Activated naive CD8-positive, alpha-beta T cell treated with anti-CD3 and anti-CD28 coated beads for 36 hours (primary cell): ENCODE measurements at regions not wholly inside any gene's neighbourhood (a gene's known extent, or its start where the extent isn't known, plus 50 kb on each side); places are given as distances from the start of the nearest gene placed in this dataset.

Source experiments
- DNase-seq: peaks from one replicate; pipeline ENCODE4 v3.0.0; 2021
- H3K27ac Mint-ChIP-seq: one replicate; pipeline ENCODE4 v1.8.0; 2022; ENCODE audit warnings: mild to moderate bottlenecking, moderate library complexity, mixed read lengths
- H3K27me3 Mint-ChIP-seq: one replicate; pipeline ENCODE4 v1.8.0; 2022; ENCODE audit warnings: mild to moderate bottlenecking, mixed read lengths
- H3K36me3 Mint-ChIP-seq: one replicate; pipeline ENCODE4 v1.8.0; 2021; ENCODE audit warnings: mild to moderate bottlenecking, mixed read lengths
- H3K4me1 Mint-ChIP-seq: one replicate; pipeline ENCODE4 v1.8.0; 2021; ENCODE audit warnings: mixed read lengths
- H3K4me3 Mint-ChIP-seq: one replicate; pipeline ENCODE4 v1.8.0; 2022; ENCODE audit warnings: mild to moderate bottlenecking, moderate library complexity, mixed read lengths
- H3K9me3 Mint-ChIP-seq: one replicate; pipeline ENCODE4 v1.8.0; 2022; ENCODE audit warnings: mixed read lengths

DNA sequence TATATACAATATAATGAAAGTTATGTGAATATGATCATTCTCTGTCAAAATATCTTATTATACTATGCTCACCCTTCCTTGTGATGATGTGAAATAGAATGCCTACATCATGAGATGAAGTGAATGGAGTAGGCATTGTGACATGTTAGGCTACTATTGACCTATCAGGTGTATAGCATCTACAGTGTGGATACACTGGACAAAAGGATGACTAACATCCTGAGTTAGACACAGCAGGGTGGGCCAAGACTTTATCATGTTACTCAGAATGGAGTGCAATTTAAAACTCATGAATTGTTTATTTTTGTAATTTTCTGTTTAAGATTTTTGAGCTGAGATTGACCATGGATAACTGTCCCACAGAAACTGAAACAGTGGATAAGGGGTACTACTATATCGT is 53.4 kb upstream of the NAV3 start:
- Mint-ChIP-seq H3K9me3 (peaks cover 5% of the 10 kb centered on the region), H3K27ac (no peak overlapping the region), H3K27me3 (no peaks in the 10 kb centered on the region), H3K36me3 (no peaks in the 10 kb centered on the region), H3K4me3 (no peak overlapping the region), H3K4me1 (no peaks in the 10 kb centered on the region)
- no peak for DNase-seq

GRCh38 chr12:77774761-77775160 is 55.9 kb upstream of the NAV3 start:
- no peaks in the 10 kb centered on the region for H3K36me3 Mint-ChIP-seq
- no peak overlapping the region for H3K4me3 Mint-ChIP-seq
- DNase-seq = no peak
- no peaks in the 10 kb centered on the region for H3K27me3 Mint-ChIP-seq
- no peaks in the 10 kb centered on the region for H3K9me3 Mint-ChIP-seq
- H3K27ac Mint-ChIP-seq = no peak overlapping the region
- H3K4me1 Mint-ChIP-seq = no peaks in the 10 kb centered on the region

- no peaks in the 10 kb centered on the region for H3K4me1 Mint-ChIP-seq
- H3K9me3 Mint-ChIP-seq = peaks cover 2% of the 10 kb centered on the region
- no peak for DNase-seq
- H3K27ac Mint-ChIP-seq = no peak overlapping the region
- no peaks in the 10 kb centered on the region for H3K36me3 Mint-ChIP-seq
- H3K27me3 Mint-ChIP-seq = no peaks in the 10 kb centered on the region
- no peak overlapping the region for H3K4me3 Mint-ChIP-seq
These were observed 57.9 kb upstream of the NAV3 start for GRCh38 chr12:77772676-77773298.

- H3K4me1 Mint-ChIP-seq = no peaks in the 10 kb centered on the region
- H3K27me3 Mint-ChIP-seq = no peaks in the 10 kb centered on the region
- H3K27ac Mint-ChIP-seq = no peak overlapping the region
- H3K9me3 Mint-ChIP-seq = peaks cover 4% of the 10 kb centered on the region
- no peak for DNase-seq
- no peak overlapping the region for H3K4me3 Mint-ChIP-seq
- H3K36me3 Mint-ChIP-seq = no peaks in the 10 kb centered on the region
These were observed 62.1 kb upstream of the NAV3 start for GRCh38 chr12:77768558-77768957.

DNA sequence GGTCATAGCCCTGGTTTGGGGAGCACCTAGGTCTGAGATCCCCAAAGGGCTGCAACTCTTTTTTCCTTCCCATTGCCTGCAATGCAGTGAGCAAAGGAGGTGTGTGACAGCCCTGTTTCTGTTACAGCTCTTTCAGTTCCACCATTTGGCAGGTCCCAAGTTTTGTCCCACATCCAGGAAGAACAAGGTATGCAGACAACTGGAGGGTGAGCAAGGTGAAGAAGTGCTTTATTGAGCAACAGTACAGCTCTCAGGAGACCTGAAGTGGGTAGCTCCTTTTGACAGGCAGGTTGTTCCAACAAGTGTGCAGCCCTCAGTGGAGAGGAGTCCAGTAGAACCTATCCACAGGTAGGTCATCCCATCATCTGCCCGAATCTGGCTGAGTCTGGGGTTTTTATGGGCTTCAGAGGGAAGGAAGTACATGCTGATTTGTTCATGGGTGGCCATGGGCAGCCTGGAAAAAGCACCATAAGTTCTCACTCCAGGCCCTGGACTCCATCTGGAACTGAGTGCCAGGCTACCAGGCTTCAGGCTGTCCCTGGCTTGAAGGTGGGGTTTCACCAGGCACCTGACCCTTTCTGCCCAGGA is 62.8 kb upstream of the NAV3 start:
- Mint-ChIP-seq H3K4me1 (no peaks in the 10 kb centered on the region), H3K36me3 (no peaks in the 10 kb centered on the region), H3K27me3 (no peaks in the 10 kb centered on the region), H3K4me3 (no peak overlapping the region), H3K27ac (no peak overlapping the region), H3K9me3 (peaks cover 4% of the 10 kb centered on the region)
- DNase-seq = no peak

GRCh38 chr12:77767335-77767734 is 63.4 kb upstream of the NAV3 start:
- Mint-ChIP-seq H3K36me3 (no peaks in the 10 kb centered on the region), H3K4me3 (no peak overlapping the region), H3K27me3 (no peaks in the 10 kb centered on the region), H3K4me1 (no peaks in the 10 kb centered on the region), H3K27ac (no peak overlapping the region), H3K9me3 (peaks cover 4% of the 10 kb centered on the region)
- DNase-seq = no peak

DNA sequence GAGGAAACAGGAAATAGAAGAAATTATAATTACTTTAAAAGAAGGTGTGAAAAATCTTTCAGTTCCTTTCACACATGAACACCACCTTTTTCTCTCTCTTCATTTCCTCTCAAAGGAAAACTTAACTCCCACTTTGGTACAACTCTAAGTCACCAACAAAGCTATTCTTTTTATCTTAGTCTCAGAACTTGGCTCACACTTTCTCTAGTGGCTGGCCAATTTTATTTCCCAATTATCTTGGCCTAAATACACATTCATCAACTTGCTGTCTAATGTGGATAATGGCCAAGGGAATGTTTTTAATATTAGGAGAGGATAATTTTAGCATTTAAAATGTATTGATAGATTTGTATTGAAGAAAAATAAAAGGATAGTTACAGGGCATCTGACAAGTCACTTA is 64.5 kb upstream of the NAV3 start:
- H3K4me1 Mint-ChIP-seq = no peaks in the 10 kb centered on the region
- H3K27me3 Mint-ChIP-seq = no peaks in the 10 kb centered on the region
- H3K27ac Mint-ChIP-seq = no peak overlapping the region
- H3K9me3 Mint-ChIP-seq = peaks cover 5% of the 10 kb centered on the region
- DNase-seq = no peak
- H3K36me3 Mint-ChIP-seq = no peaks in the 10 kb centered on the region
- H3K4me3 Mint-ChIP-seq = no peak overlapping the region

GRCh38 chr12:77761286-77761685 is 69.4 kb upstream of the NAV3 start:
- H3K36me3 Mint-ChIP-seq = no peaks in the 10 kb centered on the region
- no peak overlapping the region for H3K4me3 Mint-ChIP-seq
- no peaks in the 10 kb centered on the region for H3K27me3 Mint-ChIP-seq
- no peaks in the 10 kb centered on the region for H3K4me1 Mint-ChIP-seq
- H3K27ac Mint-ChIP-seq = no peak overlapping the region
- H3K9me3 Mint-ChIP-seq = peaks cover 2% of the 10 kb centered on the region
- DNase-seq = no peak

GRCh38 chr12:77760271-77761025 is 70.2 kb upstream of the NAV3 start:
- H3K4me1 Mint-ChIP-seq = no peaks in the 10 kb centered on the region
- no peaks in the 10 kb centered on the region for H3K36me3 Mint-ChIP-seq
- peaks cover 4% of the 10 kb centered on the region for H3K9me3 Mint-ChIP-seq
- DNase-seq = no peak
- no peaks in the 10 kb centered on the region for H3K27me3 Mint-ChIP-seq
- no peak overlapping the region for H3K27ac Mint-ChIP-seq
- H3K4me3 Mint-ChIP-seq = no peak overlapping the region

DNA sequence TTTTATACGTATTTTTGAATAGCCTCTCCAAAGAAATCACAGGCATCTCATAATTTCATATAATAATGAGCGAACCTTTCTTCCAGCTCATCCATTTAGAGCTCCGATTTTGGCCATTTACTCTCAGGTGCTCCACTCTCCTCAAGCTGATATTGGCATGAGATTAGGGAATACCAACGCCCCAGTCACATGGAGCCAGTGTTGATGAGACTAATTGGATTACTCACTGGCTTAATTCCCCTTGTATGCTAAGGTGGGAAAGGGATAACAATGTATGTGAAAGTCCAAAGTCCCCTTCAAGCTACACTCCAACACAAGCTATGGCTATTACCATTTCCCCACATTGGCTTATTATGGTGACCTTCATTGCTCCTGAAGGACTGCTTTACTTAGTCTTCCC is 76.6 kb upstream of the NAV3 start:
- no peak overlapping the region for H3K4me3 Mint-ChIP-seq
- H3K27ac Mint-ChIP-seq = no peak overlapping the region
- DNase-seq = no peak
- H3K9me3 Mint-ChIP-seq = peaks cover 2% of the 10 kb centered on the region
- H3K4me1 Mint-ChIP-seq = no peaks in the 10 kb centered on the region
- no peaks in the 10 kb centered on the region for H3K27me3 Mint-ChIP-seq
- no peaks in the 10 kb centered on the region for H3K36me3 Mint-ChIP-seq

DNA sequence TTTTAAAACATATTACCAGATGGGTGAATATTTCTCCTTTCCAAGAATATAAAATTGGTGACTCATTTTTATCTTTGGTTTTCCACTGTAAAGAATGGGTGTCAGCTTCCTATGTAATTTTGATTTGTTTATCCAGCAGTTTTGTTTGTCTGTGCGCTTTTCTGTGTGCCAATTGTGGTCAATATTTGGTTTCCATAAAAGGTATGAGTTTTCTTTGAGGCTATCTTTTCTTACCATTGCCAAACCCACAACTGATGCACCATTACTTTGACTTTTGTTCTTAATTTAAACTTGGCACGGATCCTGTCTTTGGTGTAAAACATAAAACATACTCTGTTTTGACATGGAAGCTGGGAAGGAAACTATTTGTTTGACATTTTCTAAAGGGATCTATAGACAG is 78.8 kb upstream of the NAV3 start:
- Mint-ChIP-seq H3K27me3 (no peaks in the 10 kb centered on the region), H3K36me3 (no peaks in the 10 kb centered on the region), H3K4me1 (no peaks in the 10 kb centered on the region), H3K9me3 (peaks cover 2% of the 10 kb centered on the region), H3K4me3 (no peak overlapping the region), H3K27ac (no peak overlapping the region)
- no peak for DNase-seq

DNA sequence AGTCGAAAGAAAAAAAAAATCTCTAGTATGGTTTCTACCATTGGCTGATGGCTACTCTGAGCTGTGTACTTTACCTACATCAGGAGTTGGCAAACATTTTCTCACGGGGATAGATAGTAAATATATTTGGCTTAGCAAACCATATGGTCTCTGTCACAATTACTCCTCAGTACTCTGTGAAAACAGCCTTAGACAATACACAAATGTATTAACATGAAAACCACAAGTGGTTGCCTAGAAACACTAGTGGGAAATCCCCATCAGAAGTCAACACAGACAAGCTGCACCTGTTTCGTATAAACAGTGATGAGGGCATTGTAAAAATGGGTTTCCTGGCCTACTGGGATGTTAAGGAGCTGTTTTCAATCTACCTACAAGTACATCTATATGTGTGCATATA is 84.6 kb upstream of the NAV3 start:
- Mint-ChIP-seq H3K9me3 (no peaks in the 10 kb centered on the region), H3K4me1 (no peaks in the 10 kb centered on the region), H3K4me3 (no peak overlapping the region)

DNA sequence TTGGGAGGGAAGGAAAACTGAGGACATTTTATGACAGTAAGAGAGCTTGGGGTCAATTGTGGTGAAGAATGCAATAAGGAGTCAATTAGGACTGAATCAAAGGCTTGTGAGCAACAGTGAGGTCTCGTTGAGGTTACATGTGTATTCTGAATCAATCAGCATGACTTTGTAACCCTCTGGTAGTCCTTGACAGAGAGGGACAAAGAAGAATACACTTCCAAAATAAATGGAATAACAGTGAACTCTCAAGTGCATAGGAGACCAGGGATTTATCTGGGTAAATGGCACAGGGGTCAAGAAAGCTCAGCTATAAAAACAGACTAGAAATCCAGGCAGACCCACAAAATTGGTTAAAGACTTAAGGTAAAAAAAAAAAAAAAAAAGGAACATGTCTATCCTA is 85.1 kb upstream of the NAV3 start:
- no peaks in the 10 kb centered on the region for H3K27me3 Mint-ChIP-seq
- no peak for DNase-seq
- H3K36me3 Mint-ChIP-seq = no peaks in the 10 kb centered on the region
- H3K4me1 Mint-ChIP-seq = no peaks in the 10 kb centered on the region
- H3K9me3 Mint-ChIP-seq = no peaks in the 10 kb centered on the region
- H3K27ac Mint-ChIP-seq = no peak overlapping the region
- no peak overlapping the region for H3K4me3 Mint-ChIP-seq

More for the DNA sequence above, 84.6 kb upstream of the NAV3 start:
- Mint-ChIP-seq H3K27ac (no peak overlapping the region), H3K36me3 (no peaks in the 10 kb centered on the region), H3K27me3 (no peaks in the 10 kb centered on the region)
- no peak for DNase-seq

GRCh38 chr12:77742631-77743030 is 88.1 kb upstream of the NAV3 start:
- Mint-ChIP-seq H3K27me3 (no peaks in the 10 kb centered on the region), H3K4me1 (no peaks in the 10 kb centered on the region), H3K36me3 (no peaks in the 10 kb centered on the region), H3K4me3 (no peak overlapping the region), H3K27ac (no peak overlapping the region), H3K9me3 (no peaks in the 10 kb centered on the region)
- DNase-seq = no peak

DNA sequence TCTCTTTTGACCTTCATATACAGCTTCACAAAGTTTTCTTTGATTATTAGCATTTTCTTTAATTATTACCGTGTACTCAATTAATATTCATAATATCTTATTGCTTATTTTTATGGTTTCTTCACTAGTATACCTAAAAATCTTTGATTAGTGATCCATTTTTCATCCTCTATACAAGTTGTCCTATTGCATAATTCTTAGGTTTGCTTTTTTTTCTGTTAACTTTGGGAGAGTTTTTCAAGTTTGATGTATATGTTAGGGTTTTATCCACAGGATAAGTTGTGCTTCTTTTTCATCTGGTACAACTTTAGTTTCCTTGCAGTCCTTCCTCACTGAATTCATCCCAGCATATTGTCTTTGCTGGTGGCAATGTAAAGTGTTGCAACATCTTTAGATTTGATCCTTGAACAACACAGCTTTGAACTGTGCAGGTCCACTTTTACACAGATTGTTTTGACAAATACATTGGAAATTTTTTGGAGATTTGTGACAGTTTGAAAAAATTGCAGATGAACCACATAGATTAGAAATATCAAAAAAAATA is 88.6 kb upstream of the NAV3 start:
- Mint-ChIP-seq H3K27me3 (no peaks in the 10 kb centered on the region), H3K27ac (no peak overlapping the region), H3K9me3 (no peaks in the 10 kb centered on the region), H3K36me3 (no peaks in the 10 kb centered on the region), H3K4me3 (no peak overlapping the region), H3K4me1 (no peaks in the 10 kb centered on the region)
- no peak for DNase-seq
